NB4 (cell line): ENCODE measurements at regions not wholly inside any gene's neighbourhood (a gene's known extent, or its start where the extent isn't known, plus 50 kb on each side); places are given as distances from the start of the nearest gene placed in this dataset.

Experiments
- CTCF ChIP-seq: IDR thresholded peaks from one replicate; pipeline ENCODE4 v1.5.1; 2012; ENCODE audit warnings: low read depth, low read length
- MYC ChIP-seq: IDR thresholded peaks from 2 replicates; pipeline ENCODE4 v1.6.1; 2011; ENCODE audit warnings: low read depth, low read length
- POLR2A ChIP-seq: IDR thresholded peaks from 2 replicates; pipeline ENCODE4 v1.6.1; 2011; ENCODE audit warnings: mild to moderate bottlenecking; ENCODE audit not compliant: insufficient read length; ENCODE audit errors: extremely low read depth

GRCh38 chr12:90827567-90827966, 127.4 kb downstream of the CCER1 start:
- TF ChIP-seq CTCF = no peak
- no peak for TF ChIP-seq MYC
- TF ChIP-seq POLR2A = no peak
